GM19463 (cell line): ENCODE measurements at regions not wholly inside any gene's neighbourhood (a gene's known extent, or its start where the extent isn't known, plus 50 kb on each side); places are given as distances from the start of the nearest gene placed in this dataset.

Experiments
- ATAC-seq: cut with Tn5 transposase; IDR thresholded peaks from one replicate; pipeline ENCODE4 v1.9.1; 2021; ENCODE audit warnings: mild to moderate bottlenecking, moderate library complexity; ENCODE audit not compliant: unreplicated experiment

DNA sequence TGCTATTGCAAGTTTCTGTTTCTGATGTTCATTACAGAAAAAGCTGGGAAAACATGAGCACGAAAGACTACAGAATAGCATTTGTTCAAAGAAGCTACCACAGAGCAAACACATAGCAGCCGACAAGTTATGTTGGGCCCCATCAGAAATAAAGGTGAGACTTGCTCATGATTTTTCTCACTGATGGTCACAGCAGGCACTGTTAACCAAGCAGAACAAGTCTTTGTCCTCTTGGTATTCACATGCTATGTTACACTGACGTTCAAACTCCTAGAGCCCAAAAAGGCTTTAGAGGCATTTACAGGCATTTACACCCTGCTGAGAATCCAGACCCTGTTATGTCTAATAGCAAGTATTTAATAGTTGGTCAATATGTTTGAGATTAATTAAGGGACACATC, 235.0 kb upstream of the HNMT start:
- ATAC-seq: no peak

DNA sequence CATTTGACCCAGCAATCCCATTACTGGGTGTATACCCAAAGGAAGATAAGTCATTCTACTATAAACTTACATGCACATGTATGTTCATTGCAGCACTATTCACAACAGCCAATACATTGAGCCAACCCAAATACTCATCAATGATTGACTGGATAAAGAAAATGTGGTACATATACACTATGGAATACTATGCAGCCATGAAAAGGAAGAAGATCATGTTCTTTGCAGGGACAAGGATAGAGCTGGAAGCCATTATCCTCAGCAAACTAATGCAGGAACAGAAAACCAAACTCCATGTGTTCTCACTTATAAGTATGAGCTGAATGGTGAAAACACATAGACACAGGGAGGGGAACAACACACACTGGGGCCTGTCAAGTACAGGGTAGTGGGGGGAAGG, 226.7 kb upstream of the HNMT start:
- no peak for ATAC-seq

DNA sequence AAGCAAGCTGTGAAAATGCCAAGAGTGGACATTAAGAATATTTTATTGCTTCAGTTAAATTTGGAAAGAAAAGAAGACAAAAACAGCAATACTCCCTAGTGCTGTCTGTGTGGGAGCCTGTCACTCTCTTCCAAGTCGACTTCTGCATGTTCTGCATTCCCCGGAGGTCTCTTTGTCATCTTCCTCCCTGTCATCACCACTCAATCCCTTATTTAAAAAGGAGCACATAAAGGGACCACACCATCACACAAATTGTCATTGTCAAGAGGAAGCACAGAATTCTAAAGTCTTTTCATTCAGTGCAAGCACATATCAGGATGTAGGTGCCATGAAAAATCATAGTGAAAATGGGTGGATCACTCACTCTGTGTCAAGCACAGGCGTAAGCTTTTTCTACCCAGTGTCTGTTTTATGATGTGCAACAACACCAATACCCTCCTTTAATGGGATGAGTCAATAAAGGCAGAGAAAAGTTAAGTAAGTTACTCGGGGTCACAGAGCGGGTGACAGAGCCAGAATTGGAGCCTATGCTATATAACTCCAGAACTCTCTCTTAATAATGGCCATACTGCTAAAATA, 222.4 kb upstream of the HNMT start:
- no peak for ATAC-seq

DNA sequence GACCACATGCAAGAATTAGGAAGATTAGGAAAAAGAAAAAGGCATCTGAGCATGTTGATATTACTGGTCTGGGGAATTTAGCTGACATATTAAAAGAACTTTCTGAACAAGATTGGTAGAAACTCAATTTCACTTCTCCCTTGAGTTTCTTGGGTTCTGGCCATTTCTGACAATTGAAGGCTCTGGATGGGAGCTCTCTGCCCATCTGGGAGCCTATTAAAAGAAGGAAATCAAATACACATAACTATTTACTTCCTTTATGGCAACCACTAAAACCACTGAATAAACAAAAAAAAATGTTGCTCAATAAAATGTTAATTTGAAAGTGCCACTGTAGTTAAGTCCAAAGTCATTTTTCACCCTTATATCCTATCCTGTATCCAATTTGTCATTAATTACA, 216.8 kb upstream of the HNMT start:
- ATAC-seq: no peak

DNA sequence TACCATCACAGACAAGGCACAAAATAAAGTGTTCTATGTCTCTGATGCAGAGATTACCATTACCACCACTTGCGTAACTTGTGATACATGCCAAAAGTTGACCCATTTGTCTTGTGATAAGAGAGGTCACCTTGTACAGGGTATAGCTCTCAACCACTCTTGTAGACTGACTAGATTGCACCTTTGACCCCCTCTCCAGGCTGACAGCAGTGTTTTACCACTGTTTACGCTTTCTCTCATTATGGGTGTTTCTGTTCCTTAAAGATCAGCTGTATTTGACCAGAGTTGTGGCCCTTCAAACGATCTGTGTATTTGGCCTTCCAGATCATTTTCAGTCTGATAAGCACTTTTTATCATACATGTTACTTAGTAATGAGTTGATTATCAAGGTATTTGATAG, 215.7 kb upstream of the HNMT start:
- ATAC-seq: no peak

DNA sequence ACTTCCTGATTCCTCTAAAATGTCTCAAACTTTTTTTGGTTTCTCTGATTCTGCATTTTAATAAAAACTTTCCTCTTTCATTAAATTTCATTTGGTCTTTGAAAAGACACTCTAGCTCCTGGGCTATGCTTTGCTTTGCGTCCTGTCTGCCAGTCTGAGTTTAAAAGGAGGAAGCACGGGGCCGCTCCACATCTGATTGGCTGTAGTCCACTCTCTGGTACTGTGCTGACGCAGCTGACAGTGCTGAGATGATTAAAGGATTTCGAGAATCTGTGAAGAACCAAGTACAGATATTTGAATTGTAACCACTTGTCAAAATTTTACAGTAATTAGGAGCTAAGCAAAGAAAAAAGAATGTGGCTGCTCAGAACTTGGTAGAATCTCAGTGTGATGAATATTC, 199.6 kb upstream of the HNMT start:
- no peak for ATAC-seq

DNA sequence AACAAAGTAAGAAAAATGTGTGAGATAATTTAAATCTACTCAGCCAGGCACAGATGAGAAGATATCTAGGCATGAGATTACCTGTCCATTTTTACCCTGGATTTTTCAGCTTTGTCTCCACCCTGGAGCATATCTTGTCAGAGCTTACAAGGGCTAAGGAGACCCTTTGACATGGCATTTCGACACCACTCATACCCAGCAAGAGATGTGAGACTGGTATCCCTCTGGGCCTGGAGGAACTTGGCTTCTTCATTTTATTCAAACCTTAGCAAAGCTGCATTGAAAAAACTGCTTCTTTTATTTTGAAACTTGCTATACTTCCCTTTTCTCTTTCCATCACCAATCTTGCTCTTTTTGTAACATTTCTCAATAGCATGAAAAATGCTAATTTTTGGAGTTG, 194.9 kb upstream of the HNMT start:
- ATAC-seq: no peak

DNA sequence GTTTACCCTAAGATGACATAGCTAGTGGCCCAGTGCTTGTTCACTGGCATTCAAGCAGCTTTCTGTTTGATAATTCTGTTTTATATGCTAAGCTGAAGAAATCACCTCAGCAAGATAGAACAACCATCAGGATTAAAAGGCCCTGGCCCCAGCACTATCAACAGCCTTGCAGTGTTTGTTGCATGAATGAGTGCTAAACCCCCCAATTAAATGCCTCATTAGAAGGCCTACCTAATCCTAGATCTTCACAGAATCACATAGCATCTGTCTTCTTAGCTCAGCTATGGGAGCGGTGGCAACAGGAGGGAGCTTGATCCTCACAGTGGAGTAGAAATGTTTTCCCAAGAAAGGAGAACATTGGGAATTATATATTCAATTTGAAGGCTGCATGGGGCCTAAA, 194.1 kb upstream of the HNMT start:
- no peak for ATAC-seq

DNA sequence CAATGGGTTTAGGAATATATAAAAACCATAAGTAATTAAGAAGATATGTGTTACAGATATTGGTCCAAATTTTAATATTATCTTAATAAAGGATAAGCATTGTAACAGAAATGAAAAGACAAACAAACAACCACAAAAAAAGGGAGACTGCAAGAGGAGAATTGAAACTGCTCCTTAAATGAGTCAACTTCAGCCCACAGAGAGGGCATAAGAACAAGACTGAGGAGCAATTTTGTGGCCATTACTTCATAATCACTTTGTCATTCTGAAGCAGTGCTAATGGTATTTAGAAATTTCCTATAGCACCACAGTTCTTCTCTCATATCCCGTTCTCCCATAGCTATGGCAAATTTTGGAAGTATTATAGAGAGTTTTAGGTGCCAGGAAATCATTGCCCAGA, 193.2 kb upstream of the HNMT start:
- ATAC-seq: peak; percentile 59

DNA sequence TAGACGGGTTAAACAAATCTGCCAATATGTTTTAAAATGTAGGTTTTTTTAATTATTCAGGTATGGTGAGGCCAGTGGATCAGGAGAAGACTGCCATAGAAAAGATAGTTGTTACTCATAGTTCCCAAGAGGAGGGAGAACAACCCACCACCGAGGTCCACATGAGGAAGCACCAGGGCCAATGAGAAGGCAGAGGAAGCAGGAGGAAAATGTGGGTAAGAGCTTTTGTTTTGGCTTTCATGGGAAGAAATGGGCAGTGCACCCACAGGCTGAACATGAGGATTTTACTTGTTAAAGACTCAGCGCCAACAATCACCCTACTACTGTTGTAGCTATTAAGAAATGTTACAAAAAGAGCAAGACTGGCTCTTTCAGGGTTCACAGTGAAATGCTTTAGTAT, 191.8 kb upstream of the HNMT start:
- no peak for ATAC-seq

DNA sequence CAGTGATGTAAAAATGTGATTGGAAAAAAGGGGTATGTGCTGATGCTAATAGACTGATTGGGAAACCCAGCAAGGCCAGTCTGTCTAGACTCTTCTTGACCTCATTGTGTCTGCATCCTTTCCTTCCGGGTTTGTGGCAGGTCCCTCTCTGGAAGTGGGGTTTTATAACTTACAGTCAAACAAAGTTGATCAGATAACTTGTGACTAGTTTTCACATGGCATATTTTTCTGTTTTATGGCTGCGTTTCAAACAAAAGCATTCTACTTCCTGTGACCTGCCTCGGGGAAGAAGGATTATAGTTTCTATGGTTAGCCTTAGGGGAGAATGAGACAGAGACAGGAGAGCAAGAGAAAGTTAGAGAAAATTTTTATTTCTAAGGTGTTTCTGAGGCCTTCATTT, 188.7 kb upstream of the HNMT start:
- ATAC-seq: no peak

DNA sequence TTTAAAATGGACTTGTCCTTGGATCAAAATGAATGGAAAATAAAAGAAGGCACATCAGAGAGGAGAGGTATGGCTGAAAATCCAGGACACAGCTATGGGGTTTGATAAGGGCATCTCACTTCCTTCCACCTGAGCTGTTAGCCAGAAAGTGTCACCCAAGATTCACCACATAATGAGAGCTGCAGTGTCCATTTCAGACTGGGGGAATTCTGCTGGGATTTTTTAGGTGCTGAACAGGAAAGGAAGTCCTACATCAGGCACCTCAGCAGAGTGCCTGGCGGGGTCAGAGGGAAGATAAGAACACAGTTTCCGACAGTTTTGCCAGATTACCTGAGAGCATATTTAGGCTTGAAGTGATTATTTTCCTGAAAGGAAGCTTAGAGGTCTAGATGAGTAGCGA, 187.6 kb upstream of the HNMT start:
- ATAC-seq: peak; percentile 59

DNA sequence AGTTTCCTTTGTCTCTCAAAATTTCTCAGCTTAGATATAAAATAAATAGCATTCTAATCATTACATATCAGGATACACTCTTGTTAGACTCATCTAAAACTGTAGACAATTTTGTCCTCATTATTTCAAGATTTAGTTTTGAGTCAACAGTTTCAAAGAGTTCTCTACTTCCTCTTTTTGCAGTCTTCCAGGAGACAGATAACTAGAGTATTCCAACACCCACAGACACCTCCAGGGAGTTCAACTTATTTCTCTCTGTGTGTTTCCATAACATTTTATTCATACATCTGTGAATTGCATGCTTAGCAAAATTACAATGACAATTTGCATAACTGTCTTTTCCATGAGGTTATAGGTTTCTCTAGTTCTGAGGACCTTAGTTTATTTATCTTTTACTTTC, 166.6 kb upstream of the HNMT start:
- ATAC-seq: peak; percentile 62

DNA sequence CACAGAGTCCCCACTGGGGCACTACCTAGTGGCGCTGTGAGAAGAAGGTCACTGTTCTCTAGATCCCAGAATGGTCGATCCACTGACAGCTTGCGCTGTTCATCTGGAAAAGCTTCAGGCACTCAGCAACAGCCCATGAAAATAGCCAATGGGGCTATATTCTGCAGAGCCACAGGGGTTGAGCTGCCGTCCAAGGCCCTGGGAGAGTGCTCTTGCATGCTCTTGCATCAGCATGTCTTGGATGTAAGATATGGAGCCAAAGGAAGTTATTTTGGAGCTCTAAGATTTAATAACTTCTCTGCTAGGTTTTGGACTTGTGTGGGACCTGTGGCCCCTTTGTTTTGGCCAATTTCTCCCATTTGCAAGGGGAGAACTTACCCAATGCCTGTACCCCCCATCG, 164.7 kb upstream of the HNMT start:
- no peak for ATAC-seq

DNA sequence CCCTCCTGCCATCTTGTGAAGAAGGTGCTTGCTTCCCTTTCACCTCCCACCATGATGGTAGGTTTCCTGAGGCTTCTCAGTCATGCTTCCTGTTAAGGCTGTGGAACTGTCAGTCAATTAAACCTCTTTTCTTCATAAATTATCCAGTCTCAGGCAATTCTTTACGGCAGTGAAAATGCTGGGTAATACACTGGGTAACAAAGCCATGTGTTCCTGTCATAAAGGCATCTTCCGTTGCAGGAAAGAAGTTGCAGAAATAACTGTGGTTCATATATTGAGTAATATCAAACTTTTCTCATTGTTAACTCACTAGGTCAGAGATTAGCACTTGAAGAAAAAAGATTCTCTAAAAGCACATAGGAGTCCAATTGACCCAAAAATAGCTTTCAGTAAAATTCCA, 163.9 kb upstream of the HNMT start:
- ATAC-seq: no peak

DNA sequence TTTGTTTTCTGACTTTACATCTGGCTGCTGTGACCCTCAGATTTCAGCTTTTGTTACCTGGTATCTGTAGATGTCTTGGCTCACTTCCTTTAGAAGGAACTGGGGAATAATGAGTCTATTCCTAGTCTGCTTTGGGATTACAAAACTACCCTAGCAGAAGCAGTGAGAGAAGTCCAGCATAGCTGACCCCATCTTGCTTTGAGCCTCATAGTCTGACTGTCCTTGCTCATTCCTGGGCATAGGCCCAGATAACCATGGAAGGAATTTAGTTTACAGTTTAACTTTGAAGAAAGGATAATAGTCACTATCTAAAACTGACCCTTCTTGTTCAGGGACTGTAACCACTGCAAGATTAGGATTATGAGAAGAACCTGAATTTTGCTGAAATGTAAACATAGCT, 163.0 kb upstream of the HNMT start:
- ATAC-seq: no peak

DNA sequence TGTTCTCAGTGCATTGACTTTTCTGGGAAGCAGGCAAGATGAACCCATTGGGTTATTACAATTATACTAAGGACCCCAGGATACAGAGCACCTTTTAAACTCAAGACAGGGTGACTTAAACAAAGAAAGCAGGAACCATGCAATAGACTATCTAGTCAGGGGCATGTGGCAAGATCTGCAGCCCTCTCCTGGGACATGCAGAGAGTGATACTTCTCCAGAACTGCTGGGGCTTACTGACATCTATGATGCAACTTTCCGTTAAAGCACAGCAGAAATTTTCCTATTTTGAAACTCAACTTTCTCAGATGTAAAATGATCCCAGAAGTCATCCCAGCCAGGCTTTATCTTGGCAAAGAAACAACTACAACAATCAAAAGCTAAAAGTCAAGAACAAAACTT, 162.2 kb upstream of the HNMT start:
- no peak for ATAC-seq

DNA sequence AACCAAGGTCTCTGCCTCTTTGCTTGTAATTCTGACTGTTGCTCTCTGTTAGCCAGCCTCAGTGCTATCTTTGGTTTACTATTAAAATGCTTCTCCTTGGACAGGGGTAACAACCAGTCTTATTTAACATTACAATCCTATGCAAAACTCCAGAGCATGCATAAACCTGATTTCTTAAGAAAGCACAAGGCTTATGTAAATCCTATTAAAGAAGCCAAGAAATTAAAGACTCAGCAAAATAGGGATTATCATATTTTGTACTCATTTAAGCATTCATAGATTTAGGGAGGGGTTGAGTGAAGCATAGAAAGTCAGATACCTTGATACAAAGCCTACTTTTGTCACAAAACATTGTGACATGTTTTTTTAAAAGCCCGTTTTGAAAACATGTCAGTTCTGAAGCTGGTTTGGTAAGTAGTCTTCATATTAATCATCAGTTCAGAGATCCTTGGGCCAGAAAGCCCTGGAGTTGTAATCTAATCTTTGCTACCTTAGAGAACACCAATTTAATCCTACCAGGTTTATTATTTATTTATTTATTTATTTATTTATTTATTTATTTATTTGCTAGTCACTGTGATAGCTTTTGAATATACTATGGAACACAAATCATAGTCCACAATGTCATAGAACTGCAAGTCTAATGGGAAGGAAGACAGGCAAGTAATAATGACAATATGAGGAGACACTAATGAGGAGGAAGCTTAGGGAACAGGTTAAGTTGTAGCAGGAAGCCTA, 158.0 kb upstream of the HNMT start:
- ATAC-seq: no peak

DNA sequence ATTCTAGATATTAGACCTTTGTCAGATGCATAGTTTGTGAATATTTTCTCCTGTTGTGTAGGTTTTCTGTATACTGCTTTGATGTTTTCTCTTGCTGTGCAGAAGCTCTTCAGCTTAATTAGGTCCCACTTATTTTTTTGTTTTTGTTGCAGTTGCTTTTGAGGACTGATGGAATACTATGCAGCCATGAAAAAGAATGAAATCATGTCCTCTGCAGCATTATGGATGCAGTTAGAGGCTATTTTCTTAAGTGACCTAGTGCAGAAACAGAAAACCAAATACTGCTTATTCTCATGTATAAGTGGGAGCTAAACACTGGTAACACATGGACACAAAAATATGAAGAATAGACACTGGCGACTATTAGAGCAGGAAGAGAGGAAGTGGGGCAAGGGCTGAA, 155.0 kb upstream of the HNMT start:
- ATAC-seq: no peak

DNA sequence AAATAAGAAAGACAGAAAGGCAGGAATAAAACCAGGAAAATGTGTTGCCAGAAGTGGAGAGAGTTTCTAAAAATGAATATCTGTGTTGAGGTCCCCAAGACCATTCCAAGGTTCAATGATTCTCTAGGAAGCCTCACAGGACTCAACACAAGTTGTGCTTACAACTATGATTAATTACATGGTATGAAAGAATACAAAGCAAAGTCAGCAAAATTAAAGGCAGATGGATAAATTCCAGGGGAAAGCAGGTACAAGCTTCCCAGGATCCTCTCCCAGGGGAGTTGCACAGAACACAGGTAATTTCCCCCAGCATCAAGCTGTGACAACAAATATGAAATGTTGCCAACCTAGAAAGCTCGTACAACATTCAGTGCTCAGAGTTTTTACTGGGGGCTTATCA, 154.4 kb upstream of the HNMT start:
- no peak for ATAC-seq

DNA sequence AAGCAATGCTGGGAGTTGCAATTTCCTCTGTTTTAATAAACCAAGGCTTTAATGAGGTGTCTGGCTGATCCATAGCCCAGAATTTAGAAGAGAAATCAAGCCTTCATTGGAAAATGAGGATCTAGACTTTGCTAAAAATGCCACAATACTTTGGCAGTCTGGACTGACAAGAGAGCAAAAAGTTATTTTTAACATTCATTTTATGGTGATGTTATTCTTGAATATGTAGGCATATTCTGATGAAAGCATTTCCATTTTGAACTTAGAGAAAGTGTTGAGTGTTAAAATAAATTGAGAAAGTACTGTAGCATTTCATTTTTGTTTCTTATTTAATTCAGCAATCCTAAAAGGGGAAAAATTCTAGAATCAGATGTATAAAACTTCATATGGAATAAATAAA, 151.8 kb upstream of the HNMT start:
- ATAC-seq: no peak

DNA sequence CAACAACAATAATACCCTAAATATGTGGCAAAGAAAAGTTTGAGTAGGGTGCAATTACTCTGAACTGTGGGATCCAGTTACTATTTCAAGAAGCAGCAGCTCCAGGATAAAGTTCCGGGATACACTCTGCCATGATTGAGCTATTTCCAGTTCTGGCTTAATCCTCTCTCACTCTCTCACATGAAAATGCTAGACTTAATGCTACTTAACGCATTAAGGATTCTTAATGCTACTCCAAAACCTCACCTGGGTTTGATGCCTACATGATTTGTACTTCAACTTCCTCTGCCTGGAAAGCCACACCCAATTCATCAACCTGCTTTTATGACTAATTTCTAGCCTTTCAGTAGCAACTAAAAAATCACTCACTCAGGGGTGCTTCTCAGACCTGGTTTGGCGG, 151.1 kb upstream of the HNMT start:
- ATAC-seq: no peak

DNA sequence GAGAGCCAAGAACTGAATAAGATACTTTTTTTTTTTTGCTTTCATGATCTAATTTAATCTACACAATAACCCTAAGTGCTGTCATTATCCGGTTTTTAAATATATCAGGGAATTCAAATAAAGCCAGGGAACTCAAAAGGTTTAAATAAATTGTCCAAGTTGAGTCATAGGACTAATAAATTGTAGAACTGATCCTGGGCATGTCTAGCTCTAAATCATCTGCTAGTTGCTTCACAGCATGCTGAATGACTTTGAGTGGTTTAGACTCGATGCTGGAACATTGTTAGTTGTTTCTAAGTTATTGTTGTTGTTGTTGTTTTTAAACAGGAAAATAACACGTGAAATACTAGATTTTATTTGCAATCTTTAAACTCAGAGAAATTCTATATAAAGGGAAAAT, 147.2 kb upstream of the HNMT start:
- ATAC-seq: no peak
